Gastrocnemius medialis (tissue), 4 donors: ENCODE measurements at regions not wholly inside any gene's neighbourhood (a gene's known extent, or its start where the extent isn't known, plus 50 kb on each side); places are given as distances from the start of the nearest gene placed in this dataset.

ENCODE experiments used
- POLR2A ChIP-seq, 2 donors: fragments of 450-650 bp; IDR thresholded peaks; one replicate each; pipeline ENCODE4 v1.6.1; 2017; ENCODE audit warnings: antibody characterized with exemption in 2 of 2, mild to moderate bottlenecking in 2 of 2, moderate library complexity in 2 of 2
- TF ChIP-seq, protein P1 (sequence below), 5 experiments: fragments of 450-650 bp in 3 of 5; fragments of 200-600 bp in 2 of 5; sonication (generic) in 2 of 5; IDR thresholded peaks in 4 of 5; conservative IDR thresholded peaks in 1 of 5; 1 replicate in 4 of 5; 2 replicates in 1 of 5; pipeline ENCODE4 v1.5.1; 2016 to 2019; ENCODE audit warnings: antibody characterized with exemption in 5 of 5, mild to moderate bottlenecking in 3 of 5, moderate library complexity in 3 of 5

DNA sequence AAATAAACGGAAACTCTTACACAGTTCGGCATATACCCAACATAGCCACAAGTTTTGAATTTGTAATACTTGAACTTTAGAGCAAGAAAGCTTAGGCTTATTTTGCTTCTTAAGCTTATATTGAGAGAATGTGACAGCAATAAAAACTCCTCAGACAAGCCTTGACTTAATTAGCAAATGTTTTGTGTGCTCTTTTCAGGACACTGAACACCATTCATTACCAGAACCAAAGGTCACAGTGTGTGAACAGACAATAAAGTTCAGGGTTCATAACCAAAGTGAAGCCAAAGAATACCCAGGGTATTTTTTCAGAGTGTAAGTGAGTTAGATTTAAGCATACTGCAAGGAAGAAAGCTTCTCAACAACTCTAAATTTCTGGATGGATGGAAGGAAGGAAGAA is 605.8 kb downstream of the METTL4 start:
- TF ChIP-seq, protein P1, sequence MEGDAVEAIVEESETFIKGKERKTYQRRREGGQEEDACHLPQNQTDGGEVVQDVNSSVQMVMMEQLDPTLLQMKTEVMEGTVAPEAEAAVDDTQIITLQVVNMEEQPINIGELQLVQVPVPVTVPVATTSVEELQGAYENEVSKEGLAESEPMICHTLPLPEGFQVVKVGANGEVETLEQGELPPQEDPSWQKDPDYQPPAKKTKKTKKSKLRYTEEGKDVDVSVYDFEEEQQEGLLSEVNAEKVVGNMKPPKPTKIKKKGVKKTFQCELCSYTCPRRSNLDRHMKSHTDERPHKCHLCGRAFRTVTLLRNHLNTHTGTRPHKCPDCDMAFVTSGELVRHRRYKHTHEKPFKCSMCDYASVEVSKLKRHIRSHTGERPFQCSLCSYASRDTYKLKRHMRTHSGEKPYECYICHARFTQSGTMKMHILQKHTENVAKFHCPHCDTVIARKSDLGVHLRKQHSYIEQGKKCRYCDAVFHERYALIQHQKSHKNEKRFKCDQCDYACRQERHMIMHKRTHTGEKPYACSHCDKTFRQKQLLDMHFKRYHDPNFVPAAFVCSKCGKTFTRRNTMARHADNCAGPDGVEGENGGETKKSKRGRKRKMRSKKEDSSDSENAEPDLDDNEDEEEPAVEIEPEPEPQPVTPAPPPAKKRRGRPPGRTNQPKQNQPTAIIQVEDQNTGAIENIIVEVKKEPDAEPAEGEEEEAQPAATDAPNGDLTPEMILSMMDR (IDR thresholded peaks at IDR 0.05 in 4 of 5, conservative IDR thresholded peaks at IDR 0.05 in 1 of 5), result no peak
- TF ChIP-seq POLR2A (IDR thresholded peaks at IDR 0.05), result no peak
